GM12874 (cell line): ENCODE measurements at regions not wholly inside any gene's neighbourhood (a gene's known extent, or its start where the extent isn't known, plus 50 kb on each side); places are given as distances from the start of the nearest gene placed in this dataset.

Experiments used
- TF ChIP-seq, protein P1 (sequence below): IDR thresholded peaks from 2 replicates; pipeline ENCODE4 v1.5.1; 2011; ENCODE audit warnings: low read depth, mild to moderate bottlenecking, control low read depth, low read length, moderate library complexity; ENCODE audit not compliant: insufficient read depth

DNA sequence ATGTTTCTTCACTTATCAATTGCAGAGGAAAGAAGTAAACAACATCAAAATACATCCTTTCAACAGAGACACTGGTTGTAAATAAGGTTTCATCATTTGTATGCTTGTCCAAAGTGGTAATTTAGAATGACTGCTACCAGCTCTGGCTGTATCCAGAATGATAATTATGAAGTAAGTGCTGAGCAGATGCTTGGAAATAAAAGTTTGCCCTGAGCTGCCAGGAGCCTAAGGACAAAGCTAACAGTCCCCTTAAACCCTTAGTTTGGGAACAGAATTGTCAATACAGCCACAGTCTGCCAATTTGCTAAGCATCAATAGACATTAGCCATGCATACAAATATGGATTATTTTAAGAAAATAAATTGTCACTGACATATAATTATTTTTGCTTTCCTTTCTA, 147.0 kb upstream of the SLC13A1 start:
- TF ChIP-seq, protein P1, sequence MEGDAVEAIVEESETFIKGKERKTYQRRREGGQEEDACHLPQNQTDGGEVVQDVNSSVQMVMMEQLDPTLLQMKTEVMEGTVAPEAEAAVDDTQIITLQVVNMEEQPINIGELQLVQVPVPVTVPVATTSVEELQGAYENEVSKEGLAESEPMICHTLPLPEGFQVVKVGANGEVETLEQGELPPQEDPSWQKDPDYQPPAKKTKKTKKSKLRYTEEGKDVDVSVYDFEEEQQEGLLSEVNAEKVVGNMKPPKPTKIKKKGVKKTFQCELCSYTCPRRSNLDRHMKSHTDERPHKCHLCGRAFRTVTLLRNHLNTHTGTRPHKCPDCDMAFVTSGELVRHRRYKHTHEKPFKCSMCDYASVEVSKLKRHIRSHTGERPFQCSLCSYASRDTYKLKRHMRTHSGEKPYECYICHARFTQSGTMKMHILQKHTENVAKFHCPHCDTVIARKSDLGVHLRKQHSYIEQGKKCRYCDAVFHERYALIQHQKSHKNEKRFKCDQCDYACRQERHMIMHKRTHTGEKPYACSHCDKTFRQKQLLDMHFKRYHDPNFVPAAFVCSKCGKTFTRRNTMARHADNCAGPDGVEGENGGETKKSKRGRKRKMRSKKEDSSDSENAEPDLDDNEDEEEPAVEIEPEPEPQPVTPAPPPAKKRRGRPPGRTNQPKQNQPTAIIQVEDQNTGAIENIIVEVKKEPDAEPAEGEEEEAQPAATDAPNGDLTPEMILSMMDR: no peak

DNA sequence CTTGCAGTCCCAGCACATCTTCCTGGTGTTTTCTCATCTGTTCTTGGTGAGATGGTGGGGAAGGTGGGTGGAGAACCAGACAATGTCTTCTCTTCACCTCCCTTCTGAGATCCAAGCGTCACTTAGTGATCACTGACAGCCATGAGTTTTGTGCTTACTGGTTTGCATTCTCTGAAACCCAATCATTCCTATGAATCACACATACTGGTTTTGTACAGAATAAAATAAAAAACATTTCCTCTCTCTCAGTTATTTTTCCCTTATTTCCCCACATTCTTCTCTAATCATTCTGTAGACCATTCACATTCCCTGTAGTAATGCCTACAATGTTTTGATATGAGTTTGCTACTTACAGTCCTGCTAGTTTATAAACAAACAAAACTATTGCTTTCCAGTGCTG, 143.8 kb upstream of the SLC13A1 start:
- TF ChIP-seq, protein P1: no peak

DNA sequence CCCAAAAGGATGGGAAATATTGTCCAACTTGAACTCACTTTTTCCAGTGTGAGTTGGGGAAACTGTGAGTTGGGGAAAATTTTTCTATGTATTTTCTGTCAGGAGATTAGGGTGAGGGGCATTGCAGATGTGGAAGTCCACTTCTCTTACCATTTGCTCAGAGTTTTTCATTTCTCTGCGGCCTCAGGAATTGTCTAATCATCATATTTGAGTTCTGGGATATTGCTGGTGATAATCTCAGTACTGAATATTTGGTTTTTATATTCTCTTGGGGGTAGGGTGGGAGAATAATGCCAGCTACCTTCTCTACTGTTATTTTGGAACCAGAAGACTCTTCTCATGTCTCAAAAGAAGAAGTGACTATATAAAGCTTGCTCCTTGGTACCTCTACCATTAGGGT, 141.3 kb upstream of the SLC13A1 start:
- TF ChIP-seq, protein P1: no peak

DNA sequence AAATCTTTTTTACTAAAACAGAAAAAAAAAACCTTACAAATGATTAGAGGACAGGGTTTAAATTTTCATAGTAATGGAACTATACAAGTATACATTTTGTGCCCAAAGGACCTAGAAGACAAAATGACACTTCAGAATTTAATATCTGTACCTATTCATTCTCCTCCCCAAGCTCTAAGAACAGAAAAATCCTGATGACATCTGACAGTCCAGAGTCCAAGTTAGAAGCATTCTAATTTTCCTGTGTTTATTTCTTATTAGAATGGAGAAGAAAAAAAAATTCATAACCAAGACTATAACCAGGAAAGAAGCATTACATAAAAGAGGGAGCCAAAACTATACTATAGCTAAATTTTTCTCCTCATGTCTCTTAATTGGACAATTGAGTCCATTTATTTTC, 138.9 kb upstream of the SLC13A1 start:
- TF ChIP-seq, protein P1: no peak

DNA sequence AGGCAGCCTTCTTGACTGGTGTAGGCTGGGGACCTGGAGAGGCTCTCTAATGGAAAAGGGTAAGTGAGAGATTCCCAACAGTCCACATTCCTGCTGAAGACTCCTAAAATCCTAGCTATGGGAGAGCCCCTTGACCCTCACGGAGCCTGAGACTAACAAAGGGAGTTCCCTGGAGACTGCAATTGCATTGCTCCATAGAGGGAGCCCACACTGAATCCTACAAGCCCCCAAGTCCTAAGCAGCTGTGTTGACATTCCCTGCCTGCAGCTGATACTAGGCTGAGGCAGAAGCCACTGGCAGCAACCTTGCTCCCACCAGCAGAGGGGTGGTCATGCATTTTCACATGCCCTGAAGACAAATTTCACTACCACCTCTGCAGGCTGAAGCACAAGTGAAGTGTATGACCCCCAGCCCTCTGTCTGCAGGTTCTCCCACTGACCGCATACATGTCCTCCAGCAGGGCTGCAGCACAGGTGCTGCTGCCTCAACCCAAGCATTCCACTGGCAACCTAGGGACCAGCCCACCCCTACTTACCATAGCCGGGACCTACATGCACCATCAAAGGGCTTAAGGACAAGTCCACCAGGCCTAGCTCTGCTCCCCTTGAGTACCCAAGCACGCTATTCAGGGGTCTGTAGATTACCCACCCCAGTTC, 130.3 kb upstream of the SLC13A1 start:
- TF ChIP-seq, protein P1: no peak

DNA sequence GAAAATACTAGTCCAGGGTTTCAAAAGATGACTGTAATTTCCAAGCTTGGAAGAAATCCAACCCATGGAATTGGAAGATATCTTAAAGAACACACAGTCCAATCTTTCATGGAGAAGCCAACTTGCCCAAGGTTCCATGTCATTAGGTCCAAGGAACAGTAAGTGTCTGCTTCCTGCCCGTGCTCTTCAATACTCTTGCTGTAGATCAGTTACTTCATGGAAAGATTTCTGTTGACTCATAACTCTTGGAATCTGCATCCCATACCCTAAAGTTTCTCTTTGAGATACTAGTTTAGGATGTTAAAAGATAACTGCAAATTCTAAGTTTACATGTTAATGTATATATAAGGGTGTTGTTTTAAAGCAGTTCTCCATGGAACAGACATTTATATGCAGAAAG, 127.9 kb upstream of the SLC13A1 start:
- TF ChIP-seq, protein P1: no peak

DNA sequence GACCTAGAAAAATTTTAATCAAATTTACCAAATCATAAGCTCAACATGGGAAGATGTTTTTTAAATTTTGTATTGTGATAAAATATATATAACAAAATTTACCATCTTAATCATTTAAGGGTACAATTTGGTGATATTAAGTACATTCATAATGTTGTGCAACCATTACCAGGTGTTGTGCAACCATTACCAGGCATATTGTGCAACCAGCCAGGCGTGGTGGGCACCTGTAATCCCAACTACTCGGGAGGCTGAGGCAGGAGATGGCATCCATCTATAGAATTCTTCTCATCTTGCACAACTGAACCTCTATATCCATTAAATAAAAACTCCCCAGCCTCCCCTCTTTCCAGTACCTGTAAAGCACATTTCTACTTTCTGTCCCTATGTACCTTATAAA, 124.5 kb upstream of the SLC13A1 start:
- TF ChIP-seq, protein P1: no peak

DNA sequence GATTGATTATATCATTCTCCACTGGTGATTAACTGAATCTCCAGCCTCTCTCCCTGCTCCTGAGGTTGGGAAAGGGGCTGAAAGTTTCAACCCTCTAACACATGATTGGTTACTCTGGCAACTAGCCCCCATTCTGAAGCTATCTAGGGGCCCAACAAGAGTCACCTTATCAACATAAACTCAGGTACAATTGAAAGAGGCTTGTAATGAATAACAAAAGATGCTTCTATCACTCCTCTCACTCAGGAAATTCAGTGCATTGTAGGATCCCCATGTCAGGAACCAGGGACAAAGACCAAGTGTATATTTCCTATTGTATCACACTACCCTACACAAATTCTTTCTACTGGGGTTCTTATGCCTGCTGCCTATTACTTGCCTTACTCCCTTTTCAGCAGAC, 123.9 kb upstream of the SLC13A1 start:
- TF ChIP-seq, protein P1: no peak
